Smooth muscle cell (in vitro differentiated cells): ENCODE measurements at regions not wholly inside any gene's neighbourhood (a gene's known extent, or its start where the extent isn't known, plus 50 kb on each side); places are given as distances from the start of the nearest gene placed in this dataset.
"Not testable (repeated sequence)": the region's sequence is repeated elsewhere in the genome, so short reads cannot be mapped to it uniquely, and the experiment has no call there.

Experiments
- DNase-seq: peaks from one replicate; lab custom pipeline; 2025; ENCODE audit not compliant: unreplicated experiment; lab: John Stamatoyannopoulos, UW
- H2AFZ ChIP-seq: fragments of 200-600 bp; sonication (generic); 2 replicates; pipeline ENCODE4 v1.6.0; 2016; ENCODE audit warnings: antibody characterized with exemption, low read depth, mild to moderate bottlenecking
- H3F3A ChIP-seq: fragments of 200-600 bp; sonication (generic); 2 replicates; pipeline ENCODE4 v1.6.0; 2017; ENCODE audit warnings: antibody characterized with exemption, low read depth
- H3K27ac ChIP-seq: fragments of 200-600 bp; sonication (generic); 2 replicates; pipeline ENCODE4 v1.5.1; 2016; ENCODE audit warnings: low read depth, mild to moderate bottlenecking
- H3K27me3 ChIP-seq: fragments of 200-600 bp; sonication (generic); 2 replicates; pipeline ENCODE4 v1.6.1; 2016; ENCODE audit warnings: low read depth, mild to moderate bottlenecking
- H3K36me3 ChIP-seq: fragments of 200-600 bp; sonication (generic); 2 replicates; pipeline ENCODE4 v1.5.1; 2016; ENCODE audit warnings: low read depth
- H3K4me1 ChIP-seq: fragments of 200-600 bp; sonication (generic); 2 replicates; pipeline ENCODE4 v1.5.1; 2016; ENCODE audit warnings: low read depth
- H3K4me2 ChIP-seq: fragments of 200-600 bp; sonication (generic); 2 replicates; pipeline ENCODE4 v1.6.0; 2016; ENCODE audit warnings: mild to moderate bottlenecking
- H3K4me3 ChIP-seq: fragments of 200-600 bp; sonication (generic); 2 replicates; pipeline ENCODE4 v1.5.1; 2016; ENCODE audit warnings: mild to moderate bottlenecking
- H3K79me2 ChIP-seq: fragments of 200-600 bp; sonication (generic); 2 replicates; pipeline ENCODE4 v1.6.0; 2016; ENCODE audit warnings: low read depth, mild to moderate bottlenecking
- H3K9ac ChIP-seq: fragments of 200-600 bp; sonication (generic); 2 replicates; pipeline ENCODE4 v1.6.0; 2016; ENCODE audit warnings: low read depth
- H3K9me3 ChIP-seq: fragments of 200-600 bp; sonication (generic); replicated peaks from 2 replicates; pipeline ENCODE4 v1.5.1; 2016; ENCODE audit warnings: low read depth
- H4K20me1 ChIP-seq: fragments of 200-600 bp; sonication (generic); 2 replicates; pipeline ENCODE4 v1.6.0; 2016; ENCODE audit warnings: low read depth
- CTCF ChIP-seq: fragments of 200-600 bp; sonication (generic); IDR thresholded peaks from 2 replicates; pipeline ENCODE4 v1.5.1; 2017; ENCODE audit warnings: borderline replicate concordance, mild to moderate bottlenecking, antibody characterized with exemption; ENCODE audit not compliant: insufficient read depth, poor library complexity, severe bottlenecking
- whole genome bisulfite sequencing: methylation state at CpG from one replicate; pipeline ENCODE4 v1.1.7; 2016; ENCODE audit warnings: low lambda C conversion rate; 5-methylcytosine and 5-hydroxymethylcytosine counted together

GRCh38 chr1:109838838-109839240 lies 71.8 kb upstream of the CSF1 start:
- Histone ChIP-seq H4K20me1 (no peaks in the 10 kb centered on the region), H3K79me2 (no peaks in the 10 kb centered on the region), H3K27ac (no peak overlapping the region), H3K4me1 (no peaks in the 10 kb centered on the region), H2AFZ (no peak overlapping the region), H3K9ac (no peak overlapping the region), H3K4me3 (no peak overlapping the region), H3F3A (no peaks in the 10 kb centered on the region), H3K36me3 (no peaks in the 10 kb centered on the region), H3K4me2 (no peak overlapping the region), H3K9me3 (no peaks in the 10 kb centered on the region), H3K27me3 (no peaks in the 10 kb centered on the region)
- TF ChIP-seq CTCF, result no peak
- WGBS, result 57% methylated on average over 4 of the region's 4 CpGs
- no peak for DNase-seq

- Histone ChIP-seq H3K79me2 (no peaks in the 10 kb centered on the region), H3K36me3 (no peaks in the 10 kb centered on the region), H3K4me1 (no peaks in the 10 kb centered on the region), H3F3A (no peaks in the 10 kb centered on the region), H3K9me3 (no peaks in the 10 kb centered on the region), H3K27ac (no peak overlapping the region), H4K20me1 (no peaks in the 10 kb centered on the region), H2AFZ (no peak overlapping the region), H3K27me3 (no peaks in the 10 kb centered on the region), H3K4me2 (no peak overlapping the region), H3K4me3 (no peak overlapping the region), H3K9ac (no peak overlapping the region)
- no peak for TF ChIP-seq CTCF
- no peak for DNase-seq
- 86% methylated on average over 2 of the region's 2 CpGs for WGBS
These were observed 72.6 kb upstream of the CSF1 start for GRCh38 chr1:109837852-109838570.

- H2AFZ ChIP-seq, result not testable (repeated sequence)
- WGBS, result 95% methylated on average over 6 of the region's 6 CpGs
These were observed 71.9 kb upstream of the EPS8L3 start for GRCh38 chr1:109835645-109836044.

GRCh38 chr1:109834951-109835350 lies 71.2 kb upstream of the EPS8L3 start:
- H3K4me3 ChIP-seq, result no peak overlapping the region
- no peaks in the 10 kb centered on the region for H3F3A ChIP-seq
- H4K20me1 ChIP-seq, result no peaks in the 10 kb centered on the region
- H3K9ac ChIP-seq, result no peak overlapping the region
- no peak overlapping the region for H3K4me2 ChIP-seq
- no peak overlapping the region for H3K27ac ChIP-seq
- H3K36me3 ChIP-seq, result no peaks in the 10 kb centered on the region
- DNase-seq, result no peak
- H3K27me3 ChIP-seq, result no peaks in the 10 kb centered on the region
- no peaks in the 10 kb centered on the region for H3K9me3 ChIP-seq
- H3K4me1 ChIP-seq, result no peaks in the 10 kb centered on the region
- H3K79me2 ChIP-seq, result no peaks in the 10 kb centered on the region
- no peak for TF ChIP-seq CTCF
- H2AFZ ChIP-seq, result no peak overlapping the region

More at GRCh38 chr1:109835645-109836044, 71.9 kb upstream of the EPS8L3 start:
- H3K9me3 ChIP-seq, H3K27ac ChIP-seq, DNase-seq, H3K79me2 ChIP-seq, H3K4me3 ChIP-seq, H3K36me3 ChIP-seq, H3K4me1 ChIP-seq, H3F3A ChIP-seq, H4K20me1 ChIP-seq, H3K4me2 ChIP-seq, H3K9ac ChIP-seq, H3K27me3 ChIP-seq: not testable (repeated sequence)
